HEK293 (cell line): ENCODE measurements at regions not wholly inside any gene's neighbourhood (a gene's known extent, or its start where the extent isn't known, plus 50 kb on each side); places are given as distances from the start of the nearest gene placed in this dataset.

Experiments
- ZBTB21 ChIP-seq: fragments of 450-650 bp; formaldehyde crosslinking; IDR thresholded peaks from 2 replicates; pipeline ENCODE4 v1.5.1; 2017; ENCODE audit warnings: missing biosample characterization, missing genetic modification characterization
- ZNF530 ChIP-seq: fragments of 450-650 bp; formaldehyde crosslinking; IDR thresholded peaks from 2 replicates; pipeline ENCODE4 v1.5.1; 2016; ENCODE audit warnings: low read depth, missing biosample characterization, missing genetic modification characterization
- TF ChIP-seq, protein P1 (sequence below): fragments of 450-650 bp; formaldehyde crosslinking; IDR thresholded peaks from 2 replicates; pipeline ENCODE4 v1.5.1; 2016; ENCODE audit warnings: missing biosample characterization, missing genetic modification characterization

DNA sequence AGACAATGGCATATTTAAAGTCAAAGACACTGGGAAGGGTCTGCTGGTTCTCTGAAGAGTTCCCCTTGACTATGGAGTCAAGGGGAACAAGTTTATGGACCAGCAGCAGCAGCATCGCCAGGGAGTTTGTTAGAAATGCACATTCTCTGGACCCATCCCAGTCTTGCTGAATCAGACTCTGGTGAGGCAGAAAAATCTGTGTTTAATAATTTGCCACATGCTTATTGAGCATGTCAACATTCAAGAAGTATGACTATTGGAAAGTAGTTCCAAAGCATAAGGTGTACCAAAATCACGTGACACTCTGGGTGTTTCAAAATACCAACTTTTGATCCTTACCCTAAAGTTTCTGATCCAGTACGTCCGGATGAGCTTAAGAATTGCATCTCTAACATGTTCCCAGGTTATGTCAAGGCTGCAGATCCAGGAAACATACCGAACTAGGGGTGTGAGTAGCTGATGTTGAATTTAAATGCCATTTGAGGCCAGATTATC is 853.8 kb downstream of the TMEM182 start:
- TF ChIP-seq, protein P1, sequence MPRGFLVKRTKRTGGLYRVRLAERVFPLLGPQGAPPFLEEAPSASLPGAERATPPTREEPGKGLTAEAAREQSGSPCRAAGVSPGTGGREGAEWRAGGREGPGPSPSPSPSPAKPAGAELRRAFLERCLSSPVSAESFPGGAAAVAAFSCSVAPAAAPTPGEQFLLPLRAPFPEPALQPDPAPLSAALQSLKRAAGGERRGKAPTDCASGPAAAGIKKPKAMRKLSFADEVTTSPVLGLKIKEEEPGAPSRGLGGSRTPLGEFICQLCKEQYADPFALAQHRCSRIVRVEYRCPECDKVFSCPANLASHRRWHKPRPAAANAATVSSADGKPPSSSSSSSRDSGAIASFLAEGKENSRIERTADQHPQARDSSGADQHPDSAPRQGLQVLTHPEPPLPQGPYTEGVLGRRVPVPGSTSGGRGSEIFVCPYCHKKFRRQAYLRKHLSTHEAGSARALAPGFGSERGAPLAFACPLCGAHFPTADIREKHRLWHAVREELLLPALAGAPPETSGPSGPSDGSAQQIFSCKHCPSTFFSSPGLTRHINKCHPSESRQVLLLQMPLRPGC (tag by site-specific recombination): no peak
- TF ChIP-seq ZNF530 (tag by site-specific recombination): no peak
- no peak for TF ChIP-seq ZBTB21
